RWPE1 (cell line): ENCODE measurements at regions not wholly inside any gene's neighbourhood (a gene's known extent, or its start where the extent isn't known, plus 50 kb on each side); places are given as distances from the start of the nearest gene placed in this dataset.

Experiments used
- CTCF ChIA-PET: fragments of 350-600 bp; sonication (Branson Sonifier 250); formaldehyde crosslinking; extraction: SDS; loops from one replicate; lab custom pipeline; 2021; lab: Yijun Ruan, JAX
- POLR2A ChIA-PET: fragments of 400-600 bp; formaldehyde crosslinking; extraction: SDS; loops from one replicate; lab custom pipeline; 2020; ENCODE audit warnings: antibody characterized with exemption; ENCODE audit not compliant: low non-redundant PET; lab: Yijun Ruan, JAX
- DNase-seq: peaks from one replicate; pipeline ENCODE4 v3.0.0; 2012; ENCODE audit warnings: low spot score
- H3K27ac ChIP-seq: fragments of 450-650 bp; 2 replicates; pipeline ENCODE4 v1.5.1; 2017
- CTCF ChIP-seq: fragments of 450-650 bp; conservative IDR thresholded peaks from 2 replicates; pipeline ENCODE4 v1.5.1; 2017; ENCODE audit warnings: low read depth, mild to moderate bottlenecking

- H3K27ac ChIP-seq, result no peak overlapping the region
- no peak for TF ChIP-seq CTCF
- DNase-seq, result no peak
- CTCF ChIA-PET, result no interaction called here
- POLR2A ChIA-PET, result no interaction called here
Measured at GRCh38 chr4:38566806-38567398, 97.1 kb upstream of the KLF3 start.

- DNase-seq, result no peak
- no peak overlapping the region for H3K27ac ChIP-seq
- no peak for TF ChIP-seq CTCF
- CTCF ChIA-PET, result no interaction called here
- POLR2A ChIA-PET, result no interaction called here
Measured at GRCh38 chr4:38567457-38567856, 96.5 kb upstream of the KLF3 start.

DNA sequence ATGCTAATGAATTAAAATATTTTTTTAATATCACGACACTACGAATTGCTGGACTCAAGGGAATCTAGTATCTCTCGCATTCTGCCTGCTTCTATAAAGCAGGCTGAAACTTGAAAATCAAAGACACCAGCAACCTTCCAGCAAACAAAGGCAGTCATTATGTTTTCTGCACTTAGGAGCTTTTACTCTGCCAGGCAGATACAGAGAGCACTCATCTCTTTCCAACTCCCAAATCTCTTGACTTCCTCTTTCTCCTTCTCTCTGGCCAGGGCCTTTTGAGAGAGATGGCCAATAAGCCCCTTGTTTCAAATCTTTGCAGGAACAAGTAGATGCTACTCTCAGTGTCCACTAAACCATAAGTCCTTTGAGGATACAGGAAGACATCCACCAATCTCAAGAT, 95.2 kb upstream of the KLF3 start:
- ChIA-PET POLR2A (no interaction called here), CTCF (no interaction called here)
- no peak for DNase-seq
- no peak overlapping the region for H3K27ac ChIP-seq
- TF ChIP-seq CTCF, result no peak

DNA sequence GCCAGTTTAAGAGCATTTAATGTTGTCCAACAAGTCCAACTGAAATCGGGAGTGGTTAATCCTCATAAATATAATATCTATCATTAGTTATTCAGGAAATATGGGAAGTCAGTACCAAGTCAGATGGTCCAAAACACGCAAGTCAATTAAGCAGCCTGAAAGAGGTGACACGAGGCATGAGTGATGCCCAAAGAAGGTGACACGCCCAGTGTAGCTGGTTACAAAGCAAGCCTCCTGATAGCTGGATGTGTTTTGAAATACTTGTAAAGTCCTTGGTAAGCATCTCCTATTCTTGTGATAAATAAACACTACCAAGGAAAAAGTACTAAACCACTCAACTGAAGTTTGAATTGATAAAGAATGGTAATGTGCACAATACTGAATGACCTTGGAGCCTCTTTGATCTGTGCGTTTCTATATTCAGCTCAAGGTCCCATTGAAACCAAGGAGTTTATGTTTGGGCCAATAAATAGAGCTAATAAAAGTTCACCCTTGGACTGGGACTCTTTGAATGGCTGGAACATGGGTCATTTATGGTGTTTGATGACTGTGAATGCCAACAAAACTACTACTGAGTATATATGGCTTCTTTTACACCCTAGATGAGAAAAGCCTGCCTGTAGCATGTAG, 93.2 kb upstream of the KLF3 start:
- ChIA-PET POLR2A (no interaction called here), CTCF (no interaction called here)
- no peak for DNase-seq
- no peak overlapping the region for H3K27ac ChIP-seq
- TF ChIP-seq CTCF, result no peak

- ChIA-PET POLR2A (no interaction called here), CTCF (no interaction called here)
- no peak for TF ChIP-seq CTCF
- peak overlapping the region; percentile 40; the same call in 1 of the 2 replicates for H3K27ac ChIP-seq
- DNase-seq, result no peak
Measured at GRCh38 chr4:38572793-38573192, 91.2 kb upstream of the KLF3 start.

GRCh38 chr4:38574559-38575333, 89.3 kb upstream of the KLF3 start:
- DNase-seq, result no peak
- no peak for TF ChIP-seq CTCF
- POLR2A ChIA-PET, result no interaction called here
- no peak overlapping the region for H3K27ac ChIP-seq
- CTCF ChIA-PET, result interaction anchor here (0.5 kb wide), 1 partner anchor 890 kb away, joined by 3 read pairs; no protein-coding TSS in a partner anchor
